GM18870 (cell line): ENCODE measurements at regions not wholly inside any gene's neighbourhood (a gene's known extent, or its start where the extent isn't known, plus 50 kb on each side); places are given as distances from the start of the nearest gene placed in this dataset.

Source experiments
- ATAC-seq: cut with Tn5 transposase; IDR thresholded peaks from one replicate; pipeline ENCODE4 v1.9.1; 2021; ENCODE audit warnings: moderate library complexity; ENCODE audit not compliant: unreplicated experiment

GRCh38 chr2:56508662-56509061, 324.9 kb downstream of the CCDC85A start:
- no peak for ATAC-seq

DNA sequence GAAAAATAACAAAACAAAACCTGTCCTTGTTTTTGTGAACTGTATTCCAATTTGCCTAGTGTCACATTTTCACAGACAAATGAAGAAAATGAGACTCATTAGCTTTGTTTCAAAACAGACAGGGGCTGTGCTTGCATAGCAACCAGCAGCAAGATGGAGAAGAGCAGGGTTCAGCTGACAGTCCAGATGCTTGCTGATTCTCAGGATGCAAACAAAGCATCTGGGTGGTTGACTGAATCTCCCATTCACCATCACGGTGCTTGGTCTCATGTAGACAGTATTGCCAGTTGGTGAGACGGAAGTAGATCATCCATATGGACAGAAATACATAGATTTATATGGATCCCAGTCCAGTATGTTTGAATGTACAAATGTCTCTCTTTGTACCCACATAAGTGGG, 326.8 kb downstream of the CCDC85A start:
- ATAC-seq: no peak

GRCh38 chr2:56515399-56515798, 331.6 kb downstream of the CCDC85A start:
- ATAC-seq: no peak

- ATAC-seq: no peak
Measured at GRCh38 chr2:56519806-56520205, 336.0 kb downstream of the CCDC85A start.

DNA sequence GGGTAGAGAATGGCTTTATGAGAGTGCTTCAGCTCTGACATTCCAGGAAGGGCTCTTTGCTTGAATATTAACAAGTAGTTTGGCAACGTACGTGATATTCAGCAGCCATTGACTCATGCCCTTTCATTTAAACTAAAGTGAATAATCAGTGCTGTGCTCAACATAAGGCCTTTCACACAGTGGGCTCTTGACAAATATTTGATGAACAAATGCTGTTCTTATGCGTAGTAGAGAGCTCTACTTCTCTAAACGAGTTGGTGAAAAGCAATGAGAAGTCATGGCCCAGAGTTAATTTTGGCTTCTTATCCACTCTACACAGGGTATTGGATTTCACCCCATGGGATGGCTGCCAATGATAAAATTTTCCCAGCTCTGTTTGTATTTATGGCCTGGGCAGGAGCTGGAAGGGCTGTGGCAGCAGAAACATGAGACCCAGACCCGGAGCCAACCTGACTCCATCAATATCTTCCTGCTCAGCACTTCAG, 338.9 kb downstream of the CCDC85A start:
- ATAC-seq: no peak

DNA sequence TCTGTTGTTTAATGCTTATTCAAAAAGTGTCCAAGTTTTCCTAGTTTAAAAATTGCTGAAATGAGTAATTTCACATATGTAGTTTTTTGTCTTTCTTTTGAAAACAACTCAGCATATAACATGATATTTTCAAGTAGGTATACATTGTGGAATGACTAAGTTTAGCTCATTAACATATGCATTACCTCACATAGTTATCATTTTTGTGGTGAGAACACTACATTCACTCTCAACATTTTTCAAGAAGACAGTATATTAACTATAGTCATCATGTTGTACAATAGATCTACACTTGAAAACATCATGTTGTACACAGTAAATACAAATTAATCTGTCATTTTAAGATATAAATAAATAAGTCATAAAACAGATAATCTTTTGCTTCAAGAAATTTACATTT, 340.0 kb downstream of the CCDC85A start:
- ATAC-seq: no peak

DNA sequence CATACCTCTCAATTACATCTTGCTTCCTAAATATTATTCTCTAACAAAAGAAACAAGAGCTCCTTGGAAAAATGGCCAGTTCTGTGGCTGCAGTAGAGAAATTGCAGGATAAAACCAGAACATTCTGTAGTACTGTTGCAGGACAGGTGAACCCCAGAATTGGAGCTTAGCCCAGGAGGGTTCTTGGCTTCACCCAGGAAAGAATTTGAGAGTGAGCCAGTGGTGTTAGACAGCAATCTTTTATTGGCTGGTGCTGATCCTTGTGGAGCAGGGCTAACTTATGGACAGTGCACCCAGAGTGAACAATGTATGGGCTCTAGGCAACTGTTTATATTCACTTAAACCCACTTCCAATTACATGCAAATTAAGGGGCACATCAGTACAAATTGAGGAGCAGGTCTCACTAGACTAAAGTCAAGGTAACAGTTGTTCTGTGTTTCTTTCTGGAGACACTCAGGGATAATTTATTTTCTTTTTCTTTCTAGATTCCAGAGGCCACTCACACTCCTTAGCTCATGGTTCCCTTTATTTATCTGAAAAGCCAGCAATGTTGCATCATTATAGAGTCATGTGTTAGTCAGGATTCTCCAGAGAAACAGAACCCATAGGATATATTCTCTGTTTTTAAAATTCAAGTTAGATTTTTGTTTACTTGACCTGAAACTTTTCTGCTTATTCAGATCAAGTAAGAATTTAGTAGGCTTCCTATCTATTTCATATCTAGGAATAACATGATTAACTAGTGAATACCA, 348.1 kb downstream of the CCDC85A start:
- no peak for ATAC-seq

- ATAC-seq: no peak
Measured at GRCh38 chr2:56534321-56534720, 350.5 kb downstream of the CCDC85A start.

DNA sequence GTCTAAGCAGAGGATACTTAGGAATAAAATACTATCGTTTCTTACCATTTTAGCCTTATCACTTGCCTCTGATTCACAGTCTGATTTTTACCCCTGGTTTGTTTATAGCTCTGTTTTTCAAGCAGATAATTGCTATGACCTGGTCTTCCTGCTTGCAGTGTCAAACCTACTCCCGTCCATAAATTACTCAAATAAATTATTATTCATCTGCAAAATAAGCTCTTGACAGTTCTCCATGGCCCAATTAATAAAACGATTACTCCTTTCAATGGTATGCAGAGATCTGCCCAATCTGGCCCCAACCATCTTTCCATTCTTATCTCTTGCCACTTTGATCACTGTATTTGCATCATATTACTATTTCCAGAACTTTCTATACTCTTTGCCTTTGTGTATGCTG, 354.0 kb downstream of the CCDC85A start:
- no peak for ATAC-seq

DNA sequence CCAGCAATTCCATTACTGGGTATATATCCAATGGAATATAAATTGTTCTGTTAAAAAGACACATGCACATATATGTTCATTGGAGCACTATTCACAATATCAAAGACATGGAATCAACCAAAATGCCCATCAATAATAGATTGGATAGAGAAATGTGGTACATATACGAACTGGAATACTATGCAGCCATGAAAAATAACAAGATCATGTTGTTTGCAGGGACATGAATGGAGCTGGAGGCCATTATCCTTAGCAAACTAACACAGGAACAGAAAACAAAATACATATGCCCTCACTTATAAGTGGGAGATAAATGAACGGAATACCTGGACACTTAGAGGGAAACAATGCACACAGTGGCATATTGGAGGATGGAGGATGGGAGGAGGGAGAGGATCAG, 355.8 kb downstream of the CCDC85A start:
- no peak for ATAC-seq

- no peak for ATAC-seq
Measured at GRCh38 chr2:56540467-56540866, 356.7 kb downstream of the CCDC85A start.

GRCh38 chr2:56540916-56541315, 357.1 kb downstream of the CCDC85A start:
- ATAC-seq: no peak

DNA sequence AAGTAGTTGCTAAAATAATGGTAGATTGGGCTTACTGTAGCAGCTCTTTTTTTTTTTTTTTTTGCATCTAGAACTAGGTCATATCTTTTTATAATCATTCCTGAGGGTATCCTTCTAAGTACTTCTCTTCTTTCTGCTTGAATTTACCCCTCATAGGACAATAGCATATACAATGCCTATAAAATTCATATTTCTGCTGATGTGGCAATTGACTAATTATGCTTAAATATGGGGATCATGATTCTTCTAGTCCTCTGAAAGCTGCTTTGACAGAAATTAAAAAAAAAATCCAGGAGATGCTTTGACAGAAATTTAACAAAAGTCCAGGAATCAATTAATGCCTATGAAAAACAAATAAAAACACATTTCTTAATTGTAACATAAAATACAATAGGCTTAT, 358.4 kb downstream of the CCDC85A start:
- ATAC-seq: no peak

DNA sequence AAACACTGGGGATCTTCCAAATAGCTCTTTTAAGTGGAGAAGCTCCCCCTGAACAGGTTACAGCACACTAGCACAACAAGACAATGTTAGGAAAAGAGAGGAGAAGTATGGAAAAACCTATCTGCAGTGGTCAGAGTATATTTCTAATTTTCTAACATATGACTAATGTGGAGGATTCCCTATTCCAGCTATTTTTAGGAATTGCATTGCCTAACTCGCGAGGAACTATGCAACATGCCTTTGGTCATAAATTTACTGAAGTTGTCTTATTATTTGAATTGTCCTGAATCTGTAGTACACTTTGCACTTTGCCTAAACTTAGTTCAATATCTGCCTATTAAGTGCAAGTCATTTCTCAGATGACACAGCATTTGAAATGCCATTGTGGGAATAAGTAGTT, 381.4 kb downstream of the CCDC85A start:
- ATAC-seq: no peak

- no peak for ATAC-seq
Measured at GRCh38 chr2:56571074-56571473, 387.3 kb downstream of the CCDC85A start.

DNA sequence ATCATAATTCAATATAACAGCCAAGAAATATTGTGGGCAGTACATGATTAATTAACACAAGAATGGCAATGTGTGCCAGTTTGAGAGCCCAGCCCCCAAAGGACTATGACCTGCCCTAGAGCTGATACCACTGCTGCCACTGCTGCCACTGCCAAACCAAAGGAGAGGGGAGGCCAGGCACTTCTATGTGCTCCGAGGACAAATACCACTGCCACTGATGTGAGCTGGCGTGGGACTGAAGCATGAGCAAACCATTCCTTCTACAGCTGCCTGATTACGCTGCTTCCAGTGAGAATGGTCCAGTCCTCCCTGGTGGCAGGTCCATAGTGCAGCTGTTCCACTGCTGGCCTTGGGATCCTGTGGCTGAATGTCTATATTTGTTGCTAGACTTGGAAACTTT, 392.2 kb downstream of the CCDC85A start:
- ATAC-seq: no peak

- ATAC-seq: no peak
Measured at GRCh38 chr2:56580242-56580641, 396.5 kb downstream of the CCDC85A start.

DNA sequence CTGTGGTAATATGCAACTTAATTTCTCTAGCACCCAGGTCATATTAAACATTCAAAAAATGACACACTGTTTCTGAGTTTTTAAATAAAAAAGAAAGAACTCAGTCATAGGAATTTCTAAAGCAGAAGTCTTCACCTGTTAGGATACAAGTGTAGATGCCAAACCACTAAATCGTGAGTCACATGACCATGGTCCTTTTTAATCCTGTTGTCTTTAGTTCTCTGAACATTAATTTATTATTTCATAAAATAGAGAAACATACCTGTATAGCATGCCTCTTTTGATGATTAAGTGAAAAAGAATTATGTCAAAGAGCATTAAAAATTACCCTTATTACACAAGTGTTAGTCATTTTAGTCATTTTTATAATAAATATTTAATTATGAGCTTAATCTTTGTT, 398.8 kb downstream of the CCDC85A start:
- ATAC-seq: no peak

DNA sequence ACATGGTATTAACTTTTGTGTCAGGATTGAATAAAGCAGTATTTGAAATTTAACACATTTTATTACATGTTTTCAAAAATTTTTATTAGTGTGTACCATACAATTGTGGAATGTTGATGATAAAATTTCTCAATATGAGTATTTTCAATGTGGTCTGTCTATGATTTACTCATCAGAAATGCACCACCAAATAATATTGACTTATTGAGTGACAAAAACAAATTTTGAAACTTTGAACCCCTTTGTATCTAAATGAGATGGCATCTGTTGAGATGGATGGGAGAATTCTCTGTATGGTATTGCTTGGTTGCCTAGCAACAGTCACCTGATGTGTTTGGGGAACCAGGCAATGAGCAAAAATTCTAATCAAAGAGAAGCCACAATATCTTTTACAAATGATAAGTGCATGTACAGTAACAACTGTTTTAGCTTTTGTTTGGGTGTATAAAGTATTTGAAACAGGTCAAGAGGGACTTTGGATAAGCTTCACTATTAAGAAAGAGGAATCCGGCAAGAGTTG, 400.1 kb downstream of the CCDC85A start:
- ATAC-seq: no peak

GRCh38 chr2:56587456-56587855, 403.7 kb downstream of the CCDC85A start:
- ATAC-seq: no peak

- ATAC-seq: no peak
Measured at GRCh38 chr2:56589194-56589593, 405.4 kb downstream of the CCDC85A start.

- ATAC-seq: no peak
Measured at GRCh38 chr2:56589835-56590234, 406.0 kb downstream of the CCDC85A start.

- ATAC-seq: no peak
Measured at GRCh38 chr2:56590611-56591010, 406.8 kb downstream of the CCDC85A start.
